HL-60 (cell line): ENCODE measurements at regions not wholly inside any gene's neighbourhood (a gene's known extent, or its start where the extent isn't known, plus 50 kb on each side); places are given as distances from the start of the nearest gene placed in this dataset.

ENCODE experiments used
- GABPA ChIP-seq: IDR thresholded peaks from 2 replicates; pipeline ENCODE4 v1.6.1; 2012; ENCODE audit warnings: low read depth
- POLR2AphosphoS5 ChIP-seq: IDR thresholded peaks from 2 replicates; pipeline ENCODE4 v1.6.1; 2012; ENCODE audit warnings: low read depth
- TF ChIP-seq, protein P1 (sequence below): IDR thresholded peaks from one replicate; pipeline ENCODE4 v1.5.1; 2011; ENCODE audit warnings: low read length, control low read depth, inconsistent platforms; ENCODE audit not compliant: insufficient read depth
- TF ChIP-seq, protein P2 (sequence below): IDR thresholded peaks from 2 replicates; pipeline ENCODE4 v1.6.1; 2012; ENCODE audit warnings: low read depth; ENCODE audit not compliant: insufficient replicate concordance

DNA sequence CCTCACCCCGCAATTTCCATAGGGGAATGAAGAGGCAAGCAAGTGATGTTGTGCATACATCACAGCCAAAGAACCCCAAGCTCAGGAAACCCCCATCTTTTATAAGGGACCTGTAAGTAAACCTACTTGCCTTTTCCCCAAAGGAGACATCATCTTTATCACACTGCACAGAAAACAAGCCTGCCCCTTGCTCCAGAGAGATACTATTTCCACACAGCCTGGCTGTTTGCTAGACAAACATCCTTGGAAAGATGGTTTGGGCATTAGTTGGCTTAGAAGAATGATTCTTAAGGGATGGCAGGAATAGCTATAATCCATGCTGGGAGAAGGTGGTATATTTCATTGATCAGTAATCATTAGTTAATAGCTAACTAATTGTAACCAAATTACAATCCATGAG, 123.7 kb upstream of the SEC61G start:
- TF ChIP-seq, protein P1, sequence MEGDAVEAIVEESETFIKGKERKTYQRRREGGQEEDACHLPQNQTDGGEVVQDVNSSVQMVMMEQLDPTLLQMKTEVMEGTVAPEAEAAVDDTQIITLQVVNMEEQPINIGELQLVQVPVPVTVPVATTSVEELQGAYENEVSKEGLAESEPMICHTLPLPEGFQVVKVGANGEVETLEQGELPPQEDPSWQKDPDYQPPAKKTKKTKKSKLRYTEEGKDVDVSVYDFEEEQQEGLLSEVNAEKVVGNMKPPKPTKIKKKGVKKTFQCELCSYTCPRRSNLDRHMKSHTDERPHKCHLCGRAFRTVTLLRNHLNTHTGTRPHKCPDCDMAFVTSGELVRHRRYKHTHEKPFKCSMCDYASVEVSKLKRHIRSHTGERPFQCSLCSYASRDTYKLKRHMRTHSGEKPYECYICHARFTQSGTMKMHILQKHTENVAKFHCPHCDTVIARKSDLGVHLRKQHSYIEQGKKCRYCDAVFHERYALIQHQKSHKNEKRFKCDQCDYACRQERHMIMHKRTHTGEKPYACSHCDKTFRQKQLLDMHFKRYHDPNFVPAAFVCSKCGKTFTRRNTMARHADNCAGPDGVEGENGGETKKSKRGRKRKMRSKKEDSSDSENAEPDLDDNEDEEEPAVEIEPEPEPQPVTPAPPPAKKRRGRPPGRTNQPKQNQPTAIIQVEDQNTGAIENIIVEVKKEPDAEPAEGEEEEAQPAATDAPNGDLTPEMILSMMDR, result no peak
- TF ChIP-seq GABPA (no peak), POLR2AphosphoS5 (no peak)
- TF ChIP-seq, protein P2, sequence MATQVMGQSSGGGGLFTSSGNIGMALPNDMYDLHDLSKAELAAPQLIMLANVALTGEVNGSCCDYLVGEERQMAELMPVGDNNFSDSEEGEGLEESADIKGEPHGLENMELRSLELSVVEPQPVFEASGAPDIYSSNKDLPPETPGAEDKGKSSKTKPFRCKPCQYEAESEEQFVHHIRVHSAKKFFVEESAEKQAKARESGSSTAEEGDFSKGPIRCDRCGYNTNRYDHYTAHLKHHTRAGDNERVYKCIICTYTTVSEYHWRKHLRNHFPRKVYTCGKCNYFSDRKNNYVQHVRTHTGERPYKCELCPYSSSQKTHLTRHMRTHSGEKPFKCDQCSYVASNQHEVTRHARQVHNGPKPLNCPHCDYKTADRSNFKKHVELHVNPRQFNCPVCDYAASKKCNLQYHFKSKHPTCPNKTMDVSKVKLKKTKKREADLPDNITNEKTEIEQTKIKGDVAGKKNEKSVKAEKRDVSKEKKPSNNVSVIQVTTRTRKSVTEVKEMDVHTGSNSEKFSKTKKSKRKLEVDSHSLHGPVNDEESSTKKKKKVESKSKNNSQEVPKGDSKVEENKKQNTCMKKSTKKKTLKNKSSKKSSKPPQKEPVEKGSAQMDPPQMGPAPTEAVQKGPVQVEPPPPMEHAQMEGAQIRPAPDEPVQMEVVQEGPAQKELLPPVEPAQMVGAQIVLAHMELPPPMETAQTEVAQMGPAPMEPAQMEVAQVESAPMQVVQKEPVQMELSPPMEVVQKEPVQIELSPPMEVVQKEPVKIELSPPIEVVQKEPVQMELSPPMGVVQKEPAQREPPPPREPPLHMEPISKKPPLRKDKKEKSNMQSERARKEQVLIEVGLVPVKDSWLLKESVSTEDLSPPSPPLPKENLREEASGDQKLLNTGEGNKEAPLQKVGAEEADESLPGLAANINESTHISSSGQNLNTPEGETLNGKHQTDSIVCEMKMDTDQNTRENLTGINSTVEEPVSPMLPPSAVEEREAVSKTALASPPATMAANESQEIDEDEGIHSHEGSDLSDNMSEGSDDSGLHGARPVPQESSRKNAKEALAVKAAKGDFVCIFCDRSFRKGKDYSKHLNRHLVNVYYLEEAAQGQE, result no peak
